OCI-LY7 (cell line): ENCODE measurements at regions not wholly inside any gene's neighbourhood (a gene's known extent, or its start where the extent isn't known, plus 50 kb on each side); places are given as distances from the start of the nearest gene placed in this dataset.

ENCODE experiments used
- BruUV-seq: library from RNA; stranded (reverse); fragments of 400-500 nt; replicated peaks from 2 replicates; lab custom pipeline; 2021; lab: Mats Ljungman, UMichigan
- CTCF ChIA-PET: fragments of 300-600 bp; sonication (Branson Sonifier 250); formaldehyde crosslinking; loops from one replicate; lab custom pipeline; 2022; ENCODE audit warnings: antibody characterized with exemption; ENCODE audit not compliant: unreplicated experiment; lab: Charles Lee
- POLR2A ChIA-PET: fragments of 300-600 bp; sonication (Branson Sonifier 250); formaldehyde crosslinking; loops from one replicate; lab custom pipeline; 2022; ENCODE audit warnings: antibody characterized with exemption; lab: Charles Lee
- DNase-seq: peaks from one replicate; pipeline ENCODE4 v3.0.0-alpha.2; 2015; ENCODE audit warnings: low spot score
- H2AFZ ChIP-seq: fragments of 200-600 bp; sonication (generic), shearing (Covaris generic); 2 replicates; pipeline ENCODE4 v1.6.1; 2014; ENCODE audit warnings: mild to moderate bottlenecking, antibody characterized with exemption, low read length, moderate library complexity
- H3K27ac ChIP-seq: fragments of 200-600 bp; sonication (generic); 2 replicates; pipeline ENCODE4 v1.5.1; 2014; ENCODE audit warnings: mixed run types, low read depth, mild to moderate bottlenecking, moderate library complexity, low read length, inconsistent platforms; ENCODE audit not compliant: poor library complexity, severe bottlenecking
- H3K36me3 ChIP-seq: fragments of 200-600 bp; sonication (generic); 2 replicates; pipeline ENCODE4 v1.6.1; 2014; ENCODE audit warnings: mild to moderate bottlenecking, antibody characterized with exemption, low read length, moderate library complexity, mixed read lengths; ENCODE audit not compliant: insufficient read depth
- H3K4me1 ChIP-seq: fragments of 200-600 bp; sonication (generic); 2 replicates; pipeline ENCODE4 v1.5.1; 2014; ENCODE audit warnings: mild to moderate bottlenecking, low read length; ENCODE audit not compliant: insufficient read depth, poor library complexity, severe bottlenecking
- H3K4me2 ChIP-seq: fragments of 200-600 bp; sonication (generic); 2 replicates; pipeline ENCODE4 v1.6.1; 2014; ENCODE audit warnings: mild to moderate bottlenecking, low read length
- H3K4me3 ChIP-seq: fragments of 200-600 bp; sonication (generic); 2 replicates; pipeline ENCODE4 v1.5.1; 2014; ENCODE audit warnings: mild to moderate bottlenecking, low read depth, low read length; ENCODE audit not compliant: poor library complexity, severe bottlenecking
- H3K79me2 ChIP-seq: fragments of 200-600 bp; sonication (generic); 2 replicates; pipeline ENCODE4 v1.6.1; 2016; ENCODE audit warnings: low read depth, mild to moderate bottlenecking, low read length, moderate library complexity, mixed read lengths; ENCODE audit not compliant: insufficient read depth
- H3K9me2 ChIP-seq: fragments of 200-600 bp; sonication (generic); 2 replicates; pipeline ENCODE4 v1.6.1; 2016; ENCODE audit warnings: mild to moderate bottlenecking, low read length, mixed read lengths; ENCODE audit not compliant: insufficient read depth
- H3K9me3 ChIP-seq: fragments of 200-600 bp; sonication (generic); 2 replicates; pipeline ENCODE4 v1.6.1; 2014; ENCODE audit warnings: mild to moderate bottlenecking, mixed run types, low read length, mixed read lengths
- H4K20me1 ChIP-seq: fragments of 200-600 bp; sonication (generic); 2 replicates; pipeline ENCODE4 v1.6.1; 2014; ENCODE audit warnings: mild to moderate bottlenecking, antibody characterized with exemption, low read length, moderate library complexity, mixed read lengths; ENCODE audit not compliant: insufficient read depth
- EZH2phosphoT487 ChIP-seq: fragments of 200-600 bp; sonication (generic); IDR thresholded peaks from 2 replicates; pipeline ENCODE4 v1.6.1; 2018; ENCODE audit warnings: low read depth, borderline replicate concordance, mild to moderate bottlenecking, mixed run types, antibody characterized with exemption, low read length, moderate library complexity, mixed read lengths
- intact Hi-C: fragments of 100-400 bp; cut with micrococcal nuclease; formaldehyde crosslinking; loops from one replicate; pipeline ENCODE4 v1.10.0; 2022; ENCODE audit not compliant: unreplicated experiment
- TF ChIP-seq, protein P1 (sequence below): fragments of 200-600 bp; sonication (generic); conservative IDR thresholded peaks from 2 replicates; pipeline ENCODE4 v1.5.1; 2014; ENCODE audit warnings: mild to moderate bottlenecking, antibody characterized with exemption, low read length, moderate library complexity, mixed read lengths

GRCh38 chr2:55103046-55103445, 52.8 kb upstream of the RTN4 start:
- intact Hi-C loops = loop anchor here (2.0 kb wide), 1 partner anchor 52 kb away; no protein-coding TSS in a partner anchor
- Histone ChIP-seq H3K9me2 (no peaks in the 10 kb centered on the region), H3K27ac (no peak overlapping the region), H3K79me2 (no peaks in the 10 kb centered on the region), H3K4me1 (peaks cover 20% of the 10 kb centered on the region), H3K4me2 (no peak overlapping the region), H2AFZ (peak overlapping the region; percentile 24; the same call in 1 of the 2 replicates), H3K9me3 (no peaks in the 10 kb centered on the region), H3K36me3 (no peaks in the 10 kb centered on the region), H4K20me1 (no peaks in the 10 kb centered on the region), H3K4me3 (no peak overlapping the region)
- BruUV-seq = no TSS peak
- TF ChIP-seq, protein P1, sequence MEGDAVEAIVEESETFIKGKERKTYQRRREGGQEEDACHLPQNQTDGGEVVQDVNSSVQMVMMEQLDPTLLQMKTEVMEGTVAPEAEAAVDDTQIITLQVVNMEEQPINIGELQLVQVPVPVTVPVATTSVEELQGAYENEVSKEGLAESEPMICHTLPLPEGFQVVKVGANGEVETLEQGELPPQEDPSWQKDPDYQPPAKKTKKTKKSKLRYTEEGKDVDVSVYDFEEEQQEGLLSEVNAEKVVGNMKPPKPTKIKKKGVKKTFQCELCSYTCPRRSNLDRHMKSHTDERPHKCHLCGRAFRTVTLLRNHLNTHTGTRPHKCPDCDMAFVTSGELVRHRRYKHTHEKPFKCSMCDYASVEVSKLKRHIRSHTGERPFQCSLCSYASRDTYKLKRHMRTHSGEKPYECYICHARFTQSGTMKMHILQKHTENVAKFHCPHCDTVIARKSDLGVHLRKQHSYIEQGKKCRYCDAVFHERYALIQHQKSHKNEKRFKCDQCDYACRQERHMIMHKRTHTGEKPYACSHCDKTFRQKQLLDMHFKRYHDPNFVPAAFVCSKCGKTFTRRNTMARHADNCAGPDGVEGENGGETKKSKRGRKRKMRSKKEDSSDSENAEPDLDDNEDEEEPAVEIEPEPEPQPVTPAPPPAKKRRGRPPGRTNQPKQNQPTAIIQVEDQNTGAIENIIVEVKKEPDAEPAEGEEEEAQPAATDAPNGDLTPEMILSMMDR = no peak
- no peak for TF ChIP-seq EZH2phosphoT487
- ChIA-PET CTCF (no interaction called here), POLR2A (interaction anchor here (0.6 to 1.9 kb wide), 6 partner anchors 9 to 53 kb away, joined by 3 to 10 read pairs (median 4); partner anchors contain the start of gene RTN4)
- peak; percentile 33 for DNase-seq

GRCh38 chr2:55102056-55102812, 52.0 kb upstream of the RTN4 start:
- H3K4me3 ChIP-seq = no peak overlapping the region
- CTCF ChIA-PET = no interaction called here
- H3K9me3 ChIP-seq = no peaks in the 10 kb centered on the region
- no TSS peak for BruUV-seq
- H3K27ac ChIP-seq = no peak overlapping the region
- no peaks in the 10 kb centered on the region for H4K20me1 ChIP-seq
- intact Hi-C loops = loop anchor here (2.0 kb wide), 1 partner anchor 53 kb away; no protein-coding TSS in a partner anchor
- no peak overlapping the region for H3K4me2 ChIP-seq
- TF ChIP-seq, protein P1 = no peak
- TF ChIP-seq EZH2phosphoT487 = no peak
- peak overlapping the region; percentile 78; the same call in 1 of the 2 replicates for H2AFZ ChIP-seq
- no peaks in the 10 kb centered on the region for H3K36me3 ChIP-seq
- DNase-seq = no peak
- H3K9me2 ChIP-seq = no peaks in the 10 kb centered on the region
- POLR2A ChIA-PET = interaction anchor here (0.7 to 2.0 kb wide), 7 partner anchors 10 to 333 kb away, joined by 3 to 9 read pairs (median 5); partner anchors contain the start of gene RTN4
- H3K79me2 ChIP-seq = no peaks in the 10 kb centered on the region
- peaks cover 20% of the 10 kb centered on the region for H3K4me1 ChIP-seq

GRCh38 chr2:55101466-55101865, 51.2 kb upstream of the RTN4 start:
- BruUV-seq = no TSS peak
- H3K4me2 ChIP-seq = no peak overlapping the region
- TF ChIP-seq, protein P1 = no peak
- TF ChIP-seq EZH2phosphoT487 = no peak
- H3K9me2 ChIP-seq = no peaks in the 10 kb centered on the region
- H3K4me3 ChIP-seq = no peak overlapping the region
- peaks cover 20% of the 10 kb centered on the region for H3K4me1 ChIP-seq
- ChIA-PET CTCF (no interaction called here), POLR2A (interaction anchor here (0.7 to 2.0 kb wide), 10 partner anchors 9 to 332 kb away, joined by 3 to 9 read pairs (median 4); partner anchors contain the start of gene RTN4)
- H3K36me3 ChIP-seq = no peaks in the 10 kb centered on the region
- no peaks in the 10 kb centered on the region for H4K20me1 ChIP-seq
- no peaks in the 10 kb centered on the region for H3K9me3 ChIP-seq
- peak overlapping the region; percentile 78; the same call in 1 of the 2 replicates for H2AFZ ChIP-seq
- H3K79me2 ChIP-seq = no peaks in the 10 kb centered on the region
- intact Hi-C loops = no loop called here
- DNase-seq = no peak
- no peak overlapping the region for H3K27ac ChIP-seq
